HG03060 (cell line): ENCODE measurements at regions not wholly inside any gene's neighbourhood (a gene's known extent, or its start where the extent isn't known, plus 50 kb on each side); places are given as distances from the start of the nearest gene placed in this dataset.
"Not testable (repeated sequence)": the region's sequence is repeated elsewhere in the genome, so short reads cannot be mapped to it uniquely, and the experiment has no call there.

Source experiments
- ATAC-seq: cut with Tn5 transposase; IDR thresholded peaks from one replicate; pipeline ENCODE4 v1.9.1; 2021; ENCODE audit warnings: low read depth, moderate number of reproducible peaks; ENCODE audit not compliant: unreplicated experiment

DNA sequence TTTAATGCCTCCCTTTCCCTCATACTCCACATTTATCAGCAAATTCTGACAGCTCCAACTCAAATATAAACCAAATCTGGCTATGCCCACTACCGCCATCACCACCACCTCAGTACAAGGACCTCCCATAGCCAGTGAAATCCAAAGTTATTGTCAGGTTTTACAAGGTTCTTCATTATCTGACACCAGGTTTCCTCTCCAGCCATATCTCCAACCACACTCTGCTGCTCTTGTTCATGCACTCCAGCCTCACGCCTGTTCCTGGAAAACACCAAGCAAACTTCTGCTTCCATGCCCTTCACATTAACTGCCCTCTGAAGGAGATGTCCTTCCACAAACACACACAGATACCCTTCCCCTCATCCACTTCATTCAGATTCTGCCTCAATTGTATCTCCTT lies 102.2 kb upstream of the MIR17HG start:
- no peak for ATAC-seq

- no peak for ATAC-seq
Measured at GRCh38 chr13:91247768-91248167, 99.7 kb upstream of the MIR17HG start.

GRCh38 chr13:91248249-91248648 lies 99.2 kb upstream of the MIR17HG start:
- no peak for ATAC-seq

- ATAC-seq = no peak
Measured at GRCh38 chr13:91249370-91249769, 98.1 kb upstream of the MIR17HG start.

GRCh38 chr13:91249861-91250260 lies 97.6 kb upstream of the MIR17HG start:
- no peak for ATAC-seq

GRCh38 chr13:91251573-91251972 lies 95.9 kb upstream of the MIR17HG start:
- not testable (repeated sequence) for ATAC-seq

- no peak for ATAC-seq
Measured at GRCh38 chr13:91264484-91264883, 83.0 kb upstream of the MIR17HG start.

- ATAC-seq = no peak
Measured at GRCh38 chr13:91269237-91269636, 78.2 kb upstream of the MIR17HG start.

DNA sequence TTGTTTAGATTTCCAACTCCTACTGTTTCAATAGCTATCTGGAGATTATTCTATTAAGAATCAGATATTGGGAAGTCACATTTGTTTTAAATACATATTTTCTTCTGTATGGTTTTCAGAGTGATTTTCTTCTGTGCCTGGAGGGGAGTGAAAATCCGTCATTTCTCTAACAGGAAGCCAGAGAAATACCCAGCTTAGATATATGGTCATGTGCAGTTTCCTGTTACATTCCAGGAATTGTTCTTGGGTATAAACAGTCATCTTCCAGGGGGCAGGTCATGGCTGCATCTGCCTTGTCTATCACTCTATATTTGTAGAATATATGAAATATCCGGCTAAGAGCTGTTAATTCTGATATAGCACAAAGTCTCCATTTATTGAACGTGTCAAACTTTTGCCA lies 77.5 kb upstream of the MIR17HG start:
- ATAC-seq = no peak

- no peak for ATAC-seq
Measured at GRCh38 chr13:91272235-91272777, 75.2 kb upstream of the MIR17HG start.

DNA sequence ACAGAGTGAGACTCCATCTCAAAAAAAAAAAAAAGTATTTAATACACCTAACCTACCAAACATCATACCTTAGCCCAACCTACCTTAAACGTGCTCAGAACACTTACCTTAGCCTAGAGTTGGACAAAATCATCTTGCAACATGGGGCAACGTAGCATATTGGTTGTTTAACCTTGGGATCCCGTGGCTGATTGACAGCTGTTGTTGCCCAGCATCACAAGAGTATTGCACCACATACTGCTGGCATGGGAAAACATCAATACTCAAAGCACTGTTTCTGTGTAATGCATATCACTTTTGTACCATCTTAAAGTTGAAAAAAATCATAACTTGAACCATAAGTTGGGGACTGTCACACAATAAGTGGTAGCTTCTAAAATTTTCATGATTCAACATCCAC lies 73.8 kb upstream of the MIR17HG start:
- no peak for ATAC-seq

DNA sequence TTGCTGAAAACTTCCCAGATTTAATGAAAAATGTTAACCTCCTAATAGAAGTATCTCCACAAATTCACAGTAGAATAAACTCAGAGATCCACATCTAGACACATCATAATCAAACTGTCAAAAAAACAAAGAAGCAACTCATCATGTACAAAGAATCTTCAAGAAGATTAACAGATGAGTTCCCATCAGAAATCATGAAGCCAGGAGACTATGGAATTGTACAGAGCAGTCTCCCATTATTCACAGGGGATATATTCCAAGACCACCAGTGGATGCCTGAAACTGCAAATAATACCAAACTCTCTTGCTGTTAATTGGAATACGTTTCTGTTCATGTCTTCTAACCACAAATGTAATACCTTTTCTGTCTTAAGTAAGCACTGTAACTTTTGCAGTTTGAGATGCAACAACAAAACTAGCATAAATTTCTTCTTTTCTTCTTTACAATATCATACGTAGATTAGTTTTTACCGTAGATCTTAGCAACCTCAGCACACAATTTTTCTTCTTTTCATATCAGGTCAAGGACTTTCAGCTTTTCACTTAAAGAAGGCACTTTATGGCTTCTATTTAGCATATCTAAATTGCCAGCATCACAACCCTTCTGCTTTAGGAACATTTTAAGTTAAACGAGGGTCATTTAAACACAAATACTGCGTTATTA lies 70.3 kb upstream of the MIR17HG start:
- ATAC-seq = no peak

DNA sequence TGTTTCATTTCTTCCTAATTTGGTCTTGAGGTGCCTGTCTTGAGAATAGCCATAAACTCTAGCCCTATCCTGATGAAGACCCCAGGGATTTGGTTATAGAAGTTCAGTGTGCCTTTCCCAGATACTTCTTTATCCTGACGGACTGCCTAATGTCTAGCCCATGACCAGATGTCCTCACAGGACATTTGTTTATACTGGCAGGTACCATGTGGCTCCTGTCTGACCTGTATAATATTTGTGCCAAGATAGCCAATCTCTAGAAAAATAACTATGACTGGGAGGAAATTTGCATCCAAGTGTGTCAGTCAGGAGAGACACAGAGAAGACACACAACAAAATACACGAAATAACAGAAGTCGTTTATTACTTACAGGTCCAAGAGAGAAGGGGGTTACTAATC lies 69.2 kb upstream of the MIR17HG start:
- ATAC-seq = no peak

- no peak for ATAC-seq
Measured at GRCh38 chr13:91278888-91279287, 68.6 kb upstream of the MIR17HG start.

DNA sequence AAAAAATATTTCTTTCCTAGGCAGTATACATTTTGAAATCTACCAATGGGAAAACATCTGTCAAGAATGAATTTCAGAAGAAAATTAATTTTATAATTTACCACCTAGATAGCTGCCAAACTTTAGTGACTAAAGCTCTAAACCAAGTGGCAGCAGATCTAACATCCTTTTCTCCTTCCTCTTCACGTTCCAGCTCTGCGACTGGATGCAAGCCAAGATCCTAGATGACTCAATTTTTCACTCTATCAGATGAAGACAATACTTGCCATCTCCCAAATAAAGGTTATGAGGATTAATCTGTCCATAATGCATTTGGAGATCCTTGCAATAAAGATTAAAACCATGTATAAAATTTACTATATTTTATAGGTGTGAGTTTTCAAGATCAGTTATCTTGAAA lies 66.7 kb upstream of the MIR17HG start:
- no peak for ATAC-seq

GRCh38 chr13:91284335-91284734 lies 63.2 kb upstream of the MIR17HG start:
- no peak for ATAC-seq

DNA sequence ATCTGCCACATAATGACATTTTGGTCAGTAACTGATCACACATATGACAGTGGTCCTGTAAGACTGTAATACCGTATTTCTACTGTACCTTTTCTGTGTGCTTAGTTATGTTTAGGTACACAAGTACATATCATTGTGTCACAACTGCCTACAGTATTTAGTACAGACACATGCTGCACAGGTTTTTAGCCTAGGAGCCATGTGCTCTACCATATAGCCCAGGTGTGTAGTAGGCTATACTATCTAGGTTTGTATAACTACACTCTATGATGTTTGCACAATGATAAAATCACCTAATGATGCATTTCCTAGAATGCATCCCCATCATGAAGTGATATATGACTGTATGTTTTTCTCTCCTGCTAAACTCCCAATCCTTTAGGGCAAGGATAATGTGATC lies 61.2 kb upstream of the MIR17HG start:
- no peak for ATAC-seq

DNA sequence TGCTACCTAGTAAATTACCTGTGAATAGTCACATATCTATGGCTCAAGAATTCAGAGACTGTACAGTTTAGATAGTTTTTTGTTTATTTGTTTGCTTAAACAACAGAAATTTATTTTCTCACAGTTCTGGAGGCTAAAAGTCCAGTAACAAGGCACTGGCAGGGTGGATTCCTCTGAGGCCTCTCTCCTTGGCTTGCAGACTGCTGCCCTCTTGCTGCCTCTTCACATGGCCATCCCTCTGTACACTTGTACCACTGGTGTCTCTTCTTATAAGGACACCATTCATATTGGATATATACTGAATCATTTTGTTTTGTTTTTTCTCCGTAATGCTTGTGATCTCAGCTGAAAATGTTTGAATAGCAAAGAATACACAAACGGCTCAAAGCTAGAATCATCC lies 56.4 kb upstream of the MIR17HG start:
- no peak for ATAC-seq

- ATAC-seq = no peak
Measured at GRCh38 chr13:91292630-91293221, 54.8 kb upstream of the MIR17HG start.

- no peak for ATAC-seq
Measured at GRCh38 chr13:91295712-91296410, 51.6 kb upstream of the MIR17HG start.

- ATAC-seq = no peak
Measured at GRCh38 chr13:91297503-91297902, 50.0 kb upstream of the MIR17HG start.
